HG03039 (cell line): ENCODE measurements at regions not wholly inside any gene's neighbourhood (a gene's known extent, or its start where the extent isn't known, plus 50 kb on each side); places are given as distances from the start of the nearest gene placed in this dataset.
"Not testable (repeated sequence)": the region's sequence is repeated elsewhere in the genome, so short reads cannot be mapped to it uniquely, and the experiment has no call there.

Experiments
- ATAC-seq: cut with Tn5 transposase; IDR thresholded peaks from one replicate; pipeline ENCODE4 v1.9.1; 2021; ENCODE audit warnings: mild to moderate bottlenecking, moderate library complexity; ENCODE audit not compliant: unreplicated experiment

DNA sequence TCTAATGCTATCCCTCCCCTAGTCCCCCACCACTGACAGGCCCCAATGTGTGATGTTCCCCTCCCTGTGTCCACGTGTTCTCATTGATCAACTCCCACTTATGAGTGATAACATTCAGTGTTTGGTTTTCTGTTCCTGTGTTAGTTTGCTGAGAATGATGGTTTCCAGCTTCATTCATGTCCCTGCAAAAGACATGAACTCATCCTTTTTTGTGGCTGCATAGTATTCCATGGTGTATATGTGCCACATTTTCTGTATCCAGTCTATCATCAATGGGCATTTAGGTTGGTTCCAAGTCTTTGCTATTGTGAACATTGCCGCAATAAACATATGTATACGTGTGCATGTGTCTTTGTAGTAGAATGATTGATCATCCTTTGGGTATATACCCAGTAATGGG is 153.1 kb downstream of the OR13H1 start:
- ATAC-seq, result not testable (repeated sequence)

GRCh38 chrX:131703646-131704045 is 159.8 kb downstream of the OR13H1 start:
- no peak for ATAC-seq

DNA sequence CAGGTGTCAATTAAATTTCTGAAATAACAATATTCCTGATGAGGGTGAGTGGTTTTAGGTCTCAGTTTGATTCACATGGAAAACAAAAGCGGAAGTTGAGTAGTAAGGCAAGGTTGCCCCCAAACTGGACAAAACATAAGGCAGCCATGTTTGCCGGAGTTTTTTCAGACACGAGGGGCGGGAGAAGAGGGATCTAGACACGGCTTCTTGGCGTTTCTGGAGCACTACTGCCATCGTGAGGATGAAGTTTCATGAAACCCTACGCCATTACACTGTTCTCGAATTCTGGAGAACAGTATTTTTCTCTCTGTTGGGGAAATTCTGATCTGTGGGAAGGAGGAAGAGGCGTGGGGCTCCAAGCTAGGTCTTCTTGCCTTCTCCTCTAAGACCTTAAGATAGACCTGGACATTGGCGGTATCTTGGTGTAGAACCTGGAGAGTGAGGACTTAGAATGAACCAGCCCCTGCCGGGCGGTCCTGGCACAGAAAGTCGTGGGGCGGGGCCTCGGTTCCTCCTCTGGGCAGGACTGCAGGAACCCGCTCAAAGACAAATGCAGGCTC is 160.3 kb downstream of the OR13H1 start:
- ATAC-seq, result no peak

- ATAC-seq, result no peak
Measured at GRCh38 chrX:131709553-131709952, 165.7 kb downstream of the OR13H1 start.

- ATAC-seq, result no peak
Measured at GRCh38 chrX:131711478-131711867, 167.6 kb downstream of the OR13H1 start.

- no peak for ATAC-seq
Measured at GRCh38 chrX:131723646-131724045, 179.8 kb downstream of the OR13H1 start.

DNA sequence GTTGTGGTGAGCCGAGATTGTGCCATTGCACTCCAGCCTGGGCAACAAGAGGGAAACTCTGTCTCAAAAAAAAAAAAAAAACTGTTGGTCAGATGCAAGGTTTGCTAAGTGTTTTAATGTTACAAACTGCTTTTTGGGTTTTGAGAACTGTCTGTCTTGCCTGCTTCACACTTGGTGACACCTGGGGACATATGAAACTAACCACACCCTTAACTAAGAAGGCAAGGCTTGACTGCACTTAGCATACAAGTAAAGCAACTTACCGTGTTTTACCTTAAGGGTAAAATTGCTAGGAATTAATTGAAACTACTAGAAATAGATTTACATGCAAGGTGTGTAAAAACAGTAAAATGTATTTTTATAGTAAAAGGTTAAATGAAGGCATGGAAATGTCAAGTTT is 180.4 kb downstream of the OR13H1 start:
- ATAC-seq, result no peak

GRCh38 chrX:131725001-131725654 is 181.3 kb downstream of the OR13H1 start:
- no peak for ATAC-seq

GRCh38 chrX:131727778-131728177 is 183.9 kb downstream of the OR13H1 start:
- ATAC-seq, result no peak

DNA sequence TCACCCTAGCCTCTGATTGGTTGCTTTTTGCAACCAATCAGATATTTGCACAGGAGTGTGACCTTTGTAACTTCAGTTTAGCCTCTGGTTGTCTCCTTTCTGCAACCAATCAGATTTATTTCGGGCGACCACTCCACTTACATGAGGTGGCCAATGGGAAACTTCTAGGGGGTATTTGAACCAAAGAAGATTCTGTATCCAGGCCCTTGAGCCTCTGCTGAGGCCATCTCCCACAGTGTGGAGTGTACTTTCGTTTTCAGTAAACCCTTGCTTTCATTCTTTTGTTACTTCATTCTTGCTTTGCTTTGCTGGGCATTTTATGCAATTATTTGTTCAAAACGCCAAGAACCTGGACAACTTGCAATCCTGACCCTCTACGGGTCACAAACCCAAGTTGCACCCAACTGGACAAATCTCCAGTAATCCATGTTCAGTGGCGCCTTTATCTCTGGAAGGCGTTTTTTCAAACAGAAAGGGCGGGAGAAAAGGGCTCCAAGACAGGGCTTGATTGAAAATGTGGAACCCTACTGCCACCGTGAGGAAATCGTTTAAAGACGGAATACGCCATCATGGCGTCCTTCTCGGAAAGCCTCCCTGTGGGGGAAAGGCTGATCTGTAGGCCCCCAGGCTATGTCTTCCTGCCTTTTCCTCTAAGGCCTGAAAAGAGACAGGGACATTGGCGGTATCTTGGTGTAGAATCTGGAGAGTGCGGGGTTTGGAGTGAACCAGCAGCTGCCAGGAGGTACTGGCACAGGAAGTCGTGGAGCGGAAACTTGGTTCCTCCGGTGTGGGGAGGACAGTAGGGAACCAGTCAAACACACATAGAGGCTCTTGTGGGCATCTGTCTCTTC is 184.6 kb downstream of the OR13H1 start:
- ATAC-seq, result no peak

GRCh38 chrX:131729295-131729694 is 185.4 kb downstream of the OR13H1 start:
- no peak for ATAC-seq

- ATAC-seq, result no peak
Measured at GRCh38 chrX:131734621-131735020, 190.7 kb downstream of the OR13H1 start.

GRCh38 chrX:131735127-131735526 is 191.3 kb downstream of the OR13H1 start:
- no peak for ATAC-seq

GRCh38 chrX:131739823-131740222 is 195.9 kb downstream of the OR13H1 start:
- ATAC-seq, result no peak

DNA sequence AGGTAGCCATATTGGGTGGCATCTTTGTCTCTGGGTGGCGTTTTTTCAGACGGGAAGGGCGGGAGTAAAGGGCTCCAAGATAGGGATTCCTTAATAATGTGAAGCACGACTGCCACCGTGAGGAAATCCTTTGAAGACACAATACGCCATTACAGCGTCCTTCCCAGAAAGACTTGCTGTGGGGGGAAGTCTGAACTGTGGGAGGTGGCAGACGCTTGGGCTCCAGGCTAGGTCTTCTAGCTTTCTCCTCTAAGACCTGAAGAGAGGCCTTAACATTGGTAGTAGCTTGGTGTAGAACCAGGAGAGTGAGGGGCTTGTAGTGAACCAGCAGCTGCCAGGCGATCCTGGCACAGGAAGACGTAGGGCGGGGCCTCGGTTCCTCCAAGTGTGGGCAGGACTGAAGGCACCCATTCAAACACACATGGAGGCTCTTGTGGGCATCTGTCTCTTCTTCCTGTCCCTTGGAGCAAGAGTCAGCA is 197.3 kb downstream of the OR13H1 start:
- no peak for ATAC-seq

DNA sequence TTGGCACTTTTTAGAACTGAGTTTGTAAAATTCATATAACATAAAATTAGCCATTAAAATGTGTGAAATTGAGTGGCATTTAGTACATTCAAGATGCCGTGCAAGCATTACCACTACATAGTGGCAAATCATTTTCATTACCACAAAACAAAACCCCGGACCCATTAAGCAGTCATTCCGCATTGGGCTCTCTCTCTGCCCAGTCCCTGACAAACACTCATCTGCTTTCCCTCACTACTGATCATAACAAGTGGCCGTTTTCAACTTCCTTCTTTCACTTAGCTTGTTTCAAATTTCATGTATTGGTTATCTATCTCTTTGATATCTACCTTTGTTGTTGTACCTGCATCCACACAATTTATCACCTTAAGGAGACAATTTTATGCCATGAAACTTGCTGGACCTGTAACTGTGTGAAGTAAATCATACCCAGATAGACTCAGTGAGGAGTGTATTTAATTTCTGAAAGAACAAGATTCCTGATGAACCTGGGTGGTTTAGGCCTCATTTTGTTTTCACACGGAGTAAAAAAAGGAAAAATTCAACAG is 202.1 kb downstream of the OR13H1 start:
- no peak for ATAC-seq

GRCh38 chrX:131746491-131746968 is 202.7 kb downstream of the OR13H1 start:
- no peak for ATAC-seq

- ATAC-seq, result no peak
Measured at GRCh38 chrX:131747173-131747572, 203.3 kb downstream of the OR13H1 start.

DNA sequence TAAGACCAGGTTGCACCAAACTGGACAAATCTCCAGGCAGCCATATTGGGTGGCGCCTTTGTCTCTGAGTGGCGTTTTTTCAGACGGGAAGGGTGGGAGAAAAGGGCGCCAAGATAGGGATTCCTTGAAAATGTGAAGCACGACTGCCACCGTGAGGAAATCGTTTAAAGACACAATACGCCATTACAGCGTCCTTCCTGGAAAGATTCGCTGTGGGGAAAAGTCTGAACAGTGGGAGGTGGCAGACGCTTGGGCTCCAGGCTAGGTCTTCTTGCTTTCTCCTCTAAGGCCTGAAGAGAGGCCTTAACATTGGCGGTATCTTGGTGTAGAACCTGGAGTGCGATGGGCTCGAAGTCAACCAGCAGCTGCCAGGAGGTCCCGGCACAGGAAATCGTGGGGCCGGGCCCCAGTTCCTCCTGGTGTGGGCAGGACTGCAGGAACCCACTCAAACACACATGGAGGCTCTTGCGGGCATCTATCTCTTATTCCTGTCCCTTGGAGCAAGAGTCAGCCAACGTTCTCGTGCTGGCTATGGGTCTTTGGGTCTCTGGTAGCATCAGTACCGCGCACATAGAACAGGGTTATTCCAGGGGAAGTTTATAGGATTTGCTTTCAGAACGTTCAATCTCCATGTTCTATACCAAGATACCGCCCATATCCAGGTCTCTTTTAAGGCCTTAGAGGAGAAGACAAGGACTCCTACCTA is 208.8 kb downstream of the OR13H1 start:
- ATAC-seq, result no peak

DNA sequence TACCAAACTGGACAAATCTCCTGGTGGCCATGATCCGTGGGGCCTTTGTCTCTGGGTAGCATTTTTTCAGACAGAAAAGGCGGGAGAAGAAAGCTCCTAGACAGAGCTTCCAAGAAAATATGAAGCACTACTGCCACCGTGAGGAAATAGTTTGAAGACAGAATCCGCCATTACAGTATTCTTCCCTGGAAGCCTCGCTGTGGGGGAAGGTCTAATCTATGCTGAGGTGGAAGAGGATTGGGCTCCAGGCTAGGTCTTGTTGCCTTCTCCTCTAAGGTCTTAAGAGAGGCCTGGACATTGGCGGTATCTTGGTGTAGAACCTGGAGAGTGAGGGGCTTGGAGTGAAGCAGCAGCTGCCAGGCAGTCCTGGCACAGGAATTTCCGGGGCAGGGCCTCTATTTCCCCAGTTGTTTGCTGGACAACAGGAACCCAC is 218.9 kb downstream of the OR13H1 start:
- no peak for ATAC-seq

- ATAC-seq, result no peak
Measured at GRCh38 chrX:131763674-131764073, 219.8 kb downstream of the OR13H1 start.
